Endothelial cell of umbilical vein (primary cell): ENCODE measurements at regions not wholly inside any gene's neighbourhood (a gene's known extent, or its start where the extent isn't known, plus 50 kb on each side); places are given as distances from the start of the nearest gene placed in this dataset.

Experiments
- BruUV-seq: library from RNA; stranded (reverse); fragments of 400-500 nt; replicated peaks from 2 replicates; lab custom pipeline; 2021; lab: Mats Ljungman, UMichigan
- CTCF ChIA-PET: fragments of 300-600, 350-600 bp; sonication (Branson Sonifier 250); formaldehyde crosslinking; loops from one replicate; lab custom pipeline; 2021; ENCODE audit warnings: antibody characterized with exemption, inconsistent platforms; lab: Charles Lee
- POLR2A ChIA-PET: fragments of 300-600, 350-600 bp; sonication (Branson Sonifier 250); formaldehyde crosslinking; loops from one replicate; lab custom pipeline; 2021; ENCODE audit warnings: antibody characterized with exemption, inconsistent platforms; lab: Charles Lee
- DNase-seq: peaks from one replicate; pipeline ENCODE4 v3.0.0-alpha.2; 2011; ENCODE audit warnings: low read depth, low spot score
- FAIRE-seq: peaks from 2 replicates; lab custom pipeline; 2011; peaks lifted over from hg19 to GRCh38; lab: Jason Lieb, UNC
- H2AFZ ChIP-seq: 2 replicates; pipeline ENCODE4 v1.6.0; 2012; ENCODE audit warnings: low read depth, low read length, control low read depth, inconsistent platforms
- H3K27ac ChIP-seq: 2 replicates; pipeline ENCODE4 v1.5.1; 2011; ENCODE audit warnings: low read depth, mild to moderate bottlenecking, control low read depth, low read length, moderate library complexity; ENCODE audit not compliant: insufficient read depth
- H3K27me3 ChIP-seq, 2 experiments: 2 replicates each; pipeline versions ENCODE4 v1.6.0 to v1.6.1; 2011; ENCODE audit warnings: low read length in 2 of 2, mixed read lengths in 1 of 2; ENCODE audit not compliant: control insufficient read depth in 2 of 2, insufficient read depth in 2 of 2
- H3K36me3 ChIP-seq, 2 experiments: 2 replicates in 1 of 2; 3 replicates in 1 of 2; pipeline ENCODE4 v1.5.1; 2011; ENCODE audit warnings: low read length in 2 of 2, mild to moderate bottlenecking in 1 of 2, moderate library complexity in 1 of 2; ENCODE audit not compliant: control insufficient read depth in 2 of 2, insufficient read depth in 2 of 2; ENCODE audit errors: extremely low read depth in 1 of 2
- H3K4me1 ChIP-seq: 3 replicates; pipeline ENCODE4 v1.5.1; 2011; ENCODE audit warnings: mild to moderate bottlenecking, low read length; ENCODE audit not compliant: control insufficient read depth, insufficient read depth; ENCODE audit errors: extremely low read depth
- H3K4me2 ChIP-seq: 2 replicates; pipeline ENCODE4 v1.6.1; 2011; ENCODE audit warnings: low read length, control low read depth, mixed read lengths; ENCODE audit not compliant: insufficient read depth
- H3K4me3 ChIP-seq, 3 experiments: fragments of 200-600 bp in 1 of 3; sonication (generic), shearing (Covaris generic) in 1 of 3; replicated peaks in 1 of 3; 2 replicates each; pipeline ENCODE4 v1.5.1; 2011 to 2016; ENCODE audit warnings: control low read depth in 3 of 3, low read length in 3 of 3, mild to moderate bottlenecking in 2 of 3, inconsistent platforms in 1 of 3, low read depth in 1 of 3, moderate library complexity in 1 of 3; ENCODE audit not compliant: insufficient read depth in 1 of 3
- H3K79me2 ChIP-seq: 2 replicates; pipeline ENCODE4 v1.6.0; 2012; ENCODE audit warnings: low read length, inconsistent platforms; ENCODE audit not compliant: control insufficient read depth, insufficient read depth
- H3K9ac ChIP-seq: replicated peaks from 2 replicates; pipeline ENCODE3; 2011; ENCODE audit warnings: low read length, control low read depth; ENCODE audit not compliant: insufficient read depth; ENCODE audit errors: extremely low read depth
- H3K9me1 ChIP-seq: replicated peaks from 3 replicates; pipeline ENCODE4 v1.6.0; 2011; ENCODE audit warnings: mild to moderate bottlenecking, low read length; ENCODE audit not compliant: control insufficient read depth, insufficient read depth; ENCODE audit errors: extremely low read depth
- H3K9me3 ChIP-seq: replicated peaks from 2 replicates; pipeline ENCODE4 v1.5.1; 2012; ENCODE audit warnings: low read length, inconsistent platforms; ENCODE audit not compliant: control insufficient read depth, insufficient read depth
- H4K20me1 ChIP-seq: replicated peaks from 2 replicates; pipeline ENCODE3; 2011; ENCODE audit warnings: mild to moderate bottlenecking, low read length; ENCODE audit not compliant: control insufficient read depth, insufficient read depth; ENCODE audit errors: extremely low read depth
- CTCF ChIP-seq, 2 donors: IDR thresholded peaks; 1 replicate in 1 of 2; 2 replicates in 1 of 2; pipeline ENCODE4 v1.5.1; 2011; ENCODE audit warnings: low read length in 2 of 2, mild to moderate bottlenecking in 2 of 2, moderate library complexity in 2 of 2, control low read depth in 1 of 2, inconsistent platforms in 1 of 2, low read depth in 1 of 2; ENCODE audit not compliant: insufficient read depth in 1 of 2; ENCODE audit errors: extremely low read depth in 1 of 2
- EZH2 ChIP-seq: IDR thresholded peaks from 2 replicates; pipeline ENCODE4 v1.6.1; 2012; ENCODE audit warnings: borderline replicate concordance, low read depth, mild to moderate bottlenecking, moderate library complexity, low read length, inconsistent platforms; ENCODE audit not compliant: severe bottlenecking
- FOS ChIP-seq: IDR thresholded peaks from 2 replicates; pipeline ENCODE4 v1.6.1; 2011; ENCODE audit warnings: mild to moderate bottlenecking, low read length, moderate library complexity, borderline replicate concordance; ENCODE audit not compliant: insufficient read depth
- GATA2 ChIP-seq: IDR thresholded peaks from 2 replicates; pipeline ENCODE4 v1.7.0; 2011; ENCODE audit warnings: low read depth, mild to moderate bottlenecking, moderate library complexity, mixed read lengths, low read length; ENCODE audit not compliant: insufficient read length, insufficient read depth
- JUN ChIP-seq: IDR thresholded peaks from 2 replicates; pipeline ENCODE4 v1.6.1; 2011; ENCODE audit warnings: borderline replicate concordance, low read depth; ENCODE audit not compliant: insufficient read length, insufficient read depth
- MAX ChIP-seq: IDR thresholded peaks from 2 replicates; pipeline ENCODE4 v1.6.1; 2011; ENCODE audit not compliant: insufficient read depth, insufficient read length
- MYC ChIP-seq: IDR thresholded peaks from one replicate; pipeline ENCODE4 v1.6.1; 2011; ENCODE audit warnings: mild to moderate bottlenecking, low read depth, low read length
- POLR2A ChIP-seq: IDR thresholded peaks from 2 replicates; pipeline ENCODE4 v1.6.1; 2012; ENCODE audit warnings: low read depth, mild to moderate bottlenecking, control low read depth, low read length
- POLR2AphosphoS5 ChIP-seq: IDR thresholded peaks from 2 replicates; pipeline ENCODE4 v1.6.1; 2012; ENCODE audit warnings: low read depth, mild to moderate bottlenecking, control low read depth, low read length, moderate library complexity; ENCODE audit not compliant: insufficient read depth
- dilution Hi-C: fragments of 300-500 bp; cut with MboI; formaldehyde crosslinking; loops from one replicate; pipeline ENCODE4 v1.15.0; 2019; ENCODE audit warnings: low sequenced_read_pairs; ENCODE audit not compliant: extremely low pct_ligation_motif_present
- intact Hi-C: fragments of 100-400 bp; cut with micrococcal nuclease; formaldehyde crosslinking; loops from one replicate; pipeline ENCODE4 v1.10.0; 2022

GRCh38 chr4:81550388-81550859 lies 78.7 kb upstream of the RASGEF1B start:
- FAIRE-seq (no peak), DNase-seq (no peak)
- Histone ChIP-seq H3K9ac (no peak overlapping the region), H3K9me3 (no peaks in the 10 kb centered on the region), H3K9me1 (no peaks in the 10 kb centered on the region), H3K79me2 (no peaks in the 10 kb centered on the region), H3K4me1 (no peaks in the 10 kb centered on the region), H3K36me3 (no peaks in the 10 kb centered on the region), H2AFZ (no peak overlapping the region), H3K27ac (no peak overlapping the region), H3K4me3 (no peak overlapping the region), H3K27me3 (no peaks in the 10 kb centered on the region), H4K20me1 (no peaks in the 10 kb centered on the region), H3K4me2 (no peak overlapping the region)
- dilution Hi-C loops (no loop called here), intact Hi-C loops (no loop called here)
- CTCF ChIA-PET, result no interaction called here
- TF ChIP-seq JUN, result no peak
- no peak for TF ChIP-seq FOS
- no peak for TF ChIP-seq MAX
- TF ChIP-seq MYC, result no peak
- BruUV-seq, result no TSS peak
- POLR2A ChIA-PET, result no interaction called here

DNA sequence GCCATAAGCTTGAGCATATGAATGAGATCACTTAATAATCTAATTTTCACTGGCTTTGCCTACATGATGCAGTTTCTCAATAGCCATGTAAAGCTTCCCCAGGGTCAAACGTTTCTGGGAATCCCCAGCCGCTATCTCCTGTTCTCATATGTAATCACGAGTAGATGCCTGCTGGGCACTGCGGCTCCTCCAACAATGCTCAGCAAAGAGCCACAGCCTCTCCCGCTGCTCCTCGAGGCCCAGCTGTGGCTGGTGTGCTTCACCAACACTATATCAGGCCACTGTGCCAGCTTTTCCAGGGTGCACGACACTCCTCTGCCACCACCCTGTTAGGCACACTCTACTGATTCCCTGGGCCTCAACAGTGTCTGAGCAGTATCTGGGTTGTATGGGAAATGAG lies 78.3 kb upstream of the RASGEF1B start:
- H3K4me2 ChIP-seq, result no peak overlapping the region
- dilution Hi-C loops (no loop called here), intact Hi-C loops (no loop called here)

More for the DNA sequence above, 78.3 kb upstream of the RASGEF1B start:
- POLR2A ChIA-PET, result no interaction called here
- no peak for FAIRE-seq
- H3K9me1 ChIP-seq, result no peaks in the 10 kb centered on the region
- BruUV-seq, result no TSS peak
- H3K36me3 ChIP-seq, result no peaks in the 10 kb centered on the region
- H3K4me3 ChIP-seq, result no peak overlapping the region
- CTCF ChIA-PET, result no interaction called here
- TF ChIP-seq FOS (no peak), MAX (no peak), MYC (no peak), POLR2A (no peak), GATA2 (no peak), JUN (no peak), EZH2 (no peak), POLR2AphosphoS5 (no peak), CTCF (IDR thresholded peaks at IDR 0.05; ENCODE audit: extremely low read depth in 1 of 2, insufficient read depth in 1 of 2, low read depth in 1 of 2, low read length in 2 of 2) (no peak)
- no peak for DNase-seq
- H4K20me1 ChIP-seq, result no peaks in the 10 kb centered on the region
- no peak overlapping the region for H3K9ac ChIP-seq
- H3K79me2 ChIP-seq, result no peaks in the 10 kb centered on the region
- H3K27ac ChIP-seq, result no peak overlapping the region
- H2AFZ ChIP-seq, result no peak overlapping the region
- no peaks in the 10 kb centered on the region for H3K4me1 ChIP-seq
- no peaks in the 10 kb centered on the region for H3K27me3 ChIP-seq
- no peaks in the 10 kb centered on the region for H3K9me3 ChIP-seq
